ENCODE measurements at regions not wholly inside any gene's neighbourhood (a gene's known extent, or its start where the extent isn't known, plus 50 kb on each side); places are given as distances from the start of the nearest gene placed in this dataset.

DNA sequence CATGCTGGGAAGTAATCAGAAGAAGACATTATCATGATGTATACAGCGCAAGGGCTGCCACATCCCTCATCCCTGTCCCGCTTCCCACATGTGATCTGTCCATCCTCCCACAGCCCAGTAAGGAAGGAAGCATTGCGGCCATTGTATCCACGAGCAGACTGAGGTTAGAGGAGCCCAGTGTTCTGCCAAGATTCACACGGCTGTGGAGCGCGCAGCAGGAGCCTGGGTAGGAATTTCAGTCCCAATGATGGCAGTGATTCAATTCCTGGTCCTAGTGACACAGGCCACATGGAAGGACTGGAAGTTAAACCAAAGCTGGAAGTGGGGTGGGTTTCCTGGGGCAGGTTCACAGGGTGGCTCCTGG lies 89.2 kb downstream of the RTL6 start:
- TF ChIP-seq, protein P1, sequence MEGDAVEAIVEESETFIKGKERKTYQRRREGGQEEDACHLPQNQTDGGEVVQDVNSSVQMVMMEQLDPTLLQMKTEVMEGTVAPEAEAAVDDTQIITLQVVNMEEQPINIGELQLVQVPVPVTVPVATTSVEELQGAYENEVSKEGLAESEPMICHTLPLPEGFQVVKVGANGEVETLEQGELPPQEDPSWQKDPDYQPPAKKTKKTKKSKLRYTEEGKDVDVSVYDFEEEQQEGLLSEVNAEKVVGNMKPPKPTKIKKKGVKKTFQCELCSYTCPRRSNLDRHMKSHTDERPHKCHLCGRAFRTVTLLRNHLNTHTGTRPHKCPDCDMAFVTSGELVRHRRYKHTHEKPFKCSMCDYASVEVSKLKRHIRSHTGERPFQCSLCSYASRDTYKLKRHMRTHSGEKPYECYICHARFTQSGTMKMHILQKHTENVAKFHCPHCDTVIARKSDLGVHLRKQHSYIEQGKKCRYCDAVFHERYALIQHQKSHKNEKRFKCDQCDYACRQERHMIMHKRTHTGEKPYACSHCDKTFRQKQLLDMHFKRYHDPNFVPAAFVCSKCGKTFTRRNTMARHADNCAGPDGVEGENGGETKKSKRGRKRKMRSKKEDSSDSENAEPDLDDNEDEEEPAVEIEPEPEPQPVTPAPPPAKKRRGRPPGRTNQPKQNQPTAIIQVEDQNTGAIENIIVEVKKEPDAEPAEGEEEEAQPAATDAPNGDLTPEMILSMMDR (IDR thresholded peaks at IDR 0.05; ENCODE audit: low read depth, low read length) = no peak
- no peak for TF ChIP-seq POLR2A (IDR thresholded peaks at IDR 0.05; ENCODE audit: extremely low read depth, insufficient read length)
